Activated CD8-positive, alpha-beta memory T cell treated with anti-CD3 and anti-CD28 coated beads, Interleukin-2, amount 50 U/mL, for 4 hours (primary cell): ENCODE measurements at regions not wholly inside any gene's neighbourhood (a gene's known extent, or its start where the extent isn't known, plus 50 kb on each side); places are given as distances from the start of the nearest gene placed in this dataset.

Experiments
- DNase-seq: peaks from one replicate; pipeline ENCODE4 v3.0.0-alpha.2; 2020

DNA sequence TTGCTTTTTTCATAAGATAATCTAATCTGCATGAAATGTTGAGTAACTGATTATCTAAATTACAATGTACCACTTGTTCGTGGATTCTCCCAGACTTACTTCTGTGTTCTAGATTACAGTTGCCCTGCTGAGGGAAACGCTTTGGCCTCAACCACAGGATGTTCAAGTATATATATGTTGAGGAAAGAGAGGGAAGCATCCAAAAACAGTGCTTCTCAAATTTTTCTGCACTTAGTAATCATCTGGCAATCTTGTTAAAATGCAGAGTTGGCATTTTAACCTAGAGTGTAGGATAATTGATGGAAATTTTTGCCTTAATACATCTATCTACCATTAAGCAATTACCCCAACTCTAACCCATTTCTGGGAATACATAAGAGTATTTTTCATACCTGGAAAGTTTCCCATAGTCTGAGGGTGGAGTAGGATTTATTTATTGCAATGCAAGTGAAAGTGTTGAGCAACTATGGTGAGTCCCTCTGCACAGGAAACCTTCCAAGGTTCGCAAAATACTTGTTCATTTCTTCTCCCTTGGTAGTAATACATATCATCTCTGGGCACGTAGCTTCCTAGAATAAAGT is 59.6 kb upstream of the C1GALT1 start:
- DNase-seq, result no peak

GRCh38 chr7:7125963-7126362 is 56.4 kb upstream of the C1GALT1 start:
- no peak for DNase-seq

DNA sequence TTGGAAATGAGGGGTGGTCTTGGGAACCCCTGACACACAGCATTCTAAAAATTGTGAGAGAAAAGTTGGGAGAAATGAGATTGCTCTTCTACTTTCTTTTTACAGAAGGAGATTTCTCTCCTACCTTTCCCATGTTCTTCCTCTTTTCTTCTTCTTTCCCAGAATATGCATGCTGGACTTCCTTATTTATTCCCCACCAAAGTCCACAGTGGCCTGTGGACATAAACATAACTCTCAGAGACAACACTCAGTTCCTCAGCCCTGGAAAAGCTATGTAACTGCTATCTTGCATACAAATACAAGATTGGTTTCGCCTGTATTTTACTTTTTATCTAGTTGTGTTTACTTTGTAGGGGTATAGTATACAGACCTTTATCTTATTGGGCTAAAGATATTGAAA is 54.6 kb upstream of the C1GALT1 start:
- DNase-seq, result no peak

DNA sequence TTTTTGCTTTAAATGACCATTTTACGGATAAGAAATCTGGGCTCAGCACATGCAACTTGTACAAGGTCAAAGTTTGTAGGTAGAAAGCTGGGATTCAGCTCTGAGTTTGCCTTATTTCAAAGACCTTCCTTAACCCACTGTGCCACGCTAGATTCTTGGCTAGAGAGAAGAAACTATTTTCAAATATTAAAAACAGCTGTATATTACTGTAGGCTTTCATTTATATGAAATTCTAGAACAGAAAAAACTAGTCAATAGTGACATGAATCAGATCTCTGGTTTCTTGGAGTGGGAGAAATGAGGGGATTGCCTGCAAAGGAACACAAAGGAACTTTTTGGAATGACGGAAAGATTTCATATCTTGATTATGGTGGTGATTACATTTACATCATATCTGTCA is 53.0 kb upstream of the C1GALT1 start:
- DNase-seq, result no peak

DNA sequence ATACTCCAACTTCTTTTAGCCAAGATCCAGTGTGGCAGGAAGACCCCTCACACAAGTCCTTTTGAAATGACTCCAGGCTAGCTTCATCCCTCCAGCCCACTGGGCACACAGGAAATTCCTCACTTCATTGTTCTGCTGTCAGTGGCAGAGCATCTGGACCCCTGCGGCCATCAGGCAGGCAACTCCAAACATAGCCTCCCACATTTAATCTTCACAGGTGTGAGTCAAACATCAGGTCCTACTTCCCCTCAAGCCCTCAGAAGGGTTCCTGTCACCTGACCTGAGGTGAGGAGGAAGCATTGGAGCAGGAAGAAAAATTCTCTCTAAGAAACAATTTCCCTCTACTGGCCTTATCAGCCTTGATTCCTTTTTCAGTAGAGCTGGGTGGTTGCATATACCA is 51.1 kb upstream of the C1GALT1 start:
- DNase-seq, result no peak
